ENCODE measurements at regions not wholly inside any gene's neighbourhood (a gene's known extent, or its start where the extent isn't known, plus 50 kb on each side); places are given as distances from the start of the nearest gene placed in this dataset.

DNA sequence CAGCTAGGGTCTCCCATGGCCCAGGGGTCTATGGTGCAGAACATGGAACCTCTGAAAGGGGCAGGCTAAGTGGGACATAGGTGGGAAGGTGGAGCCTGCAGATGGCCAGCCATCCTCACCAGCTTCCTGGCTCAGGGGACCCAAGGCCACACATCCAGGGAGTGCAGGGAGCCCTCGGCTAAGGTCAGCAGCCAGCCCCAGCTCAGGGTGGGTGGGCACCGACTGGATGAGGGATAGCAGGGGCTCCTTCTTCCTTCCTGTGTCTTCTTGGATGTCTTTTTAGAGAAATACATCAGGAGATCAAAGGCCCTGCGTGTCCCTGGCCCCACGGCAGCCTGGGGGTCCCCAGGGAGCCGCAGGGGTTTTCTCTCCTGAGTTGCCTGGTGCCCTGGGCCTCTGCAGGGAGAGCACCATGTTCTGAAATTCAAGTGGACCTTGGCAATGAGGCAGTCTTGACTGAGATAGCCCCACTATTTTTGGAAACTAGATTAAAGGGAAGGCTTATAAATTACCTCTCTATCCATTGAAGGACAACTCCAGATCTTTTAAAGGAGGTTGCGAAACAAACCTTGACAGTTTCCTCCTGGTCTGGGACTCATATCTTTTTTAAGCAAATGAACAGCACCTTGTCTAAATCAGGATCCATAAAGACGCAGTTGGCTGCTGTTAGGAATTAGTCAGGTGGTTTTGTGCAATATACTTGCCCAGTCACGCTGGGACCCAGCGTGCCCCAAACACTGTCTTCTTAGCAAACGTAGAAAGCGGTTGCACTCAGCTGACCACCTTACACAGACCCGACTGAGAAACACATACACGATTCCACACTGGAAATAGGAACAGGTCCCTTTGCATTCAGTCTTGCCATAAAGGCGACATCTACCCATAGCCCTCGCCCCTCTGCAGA is 242.3 kb downstream of the TOMM20 start:
- Mint-ChIP-seq H3K27me3 (ENCODE audit: insufficient read depth) (no peaks in the 10 kb centered on the region), H3K27ac (no peak overlapping the region), H3K36me3 (ENCODE audit: low read depth) (peaks cover 6% of the 10 kb centered on the region), H3K4me3 (no peak overlapping the region), H3K4me1 (ENCODE audit: low read depth) (peaks cover 82% of the 10 kb centered on the region), H3K9me3 (no peaks in the 10 kb centered on the region)
- DNase-seq (ENCODE audit: low spot score), result no peak
- intact Hi-C loops (cut with micrococcal nuclease), result no loop called here

- DNase-seq (ENCODE audit: low spot score), result no peak
- Mint-ChIP-seq H3K36me3 (ENCODE audit: low read depth) (peaks cover 6% of the 10 kb centered on the region), H3K4me3 (no peak overlapping the region), H3K27me3 (ENCODE audit: insufficient read depth) (no peaks in the 10 kb centered on the region), H3K4me1 (ENCODE audit: low read depth) (peaks cover 76% of the 10 kb centered on the region), H3K9me3 (no peaks in the 10 kb centered on the region), H3K27ac (no peak overlapping the region)
- intact Hi-C loops (cut with micrococcal nuclease), result no loop called here
Measured at GRCh38 chr1:234885601-234886000, 243.0 kb downstream of the TOMM20 start.

GRCh38 chr1:234884701-234885100 is 243.9 kb downstream of the TOMM20 start:
- Mint-ChIP-seq H3K9me3 (no peaks in the 10 kb centered on the region), H3K4me1 (ENCODE audit: low read depth) (peaks cover 76% of the 10 kb centered on the region), H3K36me3 (ENCODE audit: low read depth) (peaks cover 6% of the 10 kb centered on the region), H3K4me3 (no peak overlapping the region), H3K27me3 (ENCODE audit: insufficient read depth) (no peaks in the 10 kb centered on the region), H3K27ac (no peak overlapping the region)
- DNase-seq (ENCODE audit: low spot score), result no peak
- intact Hi-C loops (cut with micrococcal nuclease), result no loop called here

- Mint-ChIP-seq H3K27me3 (ENCODE audit: insufficient read depth) (no peaks in the 10 kb centered on the region), H3K36me3 (ENCODE audit: low read depth) (peaks cover 6% of the 10 kb centered on the region), H3K27ac (no peak overlapping the region), H3K4me3 (no peak overlapping the region), H3K9me3 (no peaks in the 10 kb centered on the region), H3K4me1 (ENCODE audit: low read depth) (peaks cover 76% of the 10 kb centered on the region)
- intact Hi-C loops (cut with micrococcal nuclease), result no loop called here
- no peak for DNase-seq (ENCODE audit: low spot score)
Measured at GRCh38 chr1:234884006-234884405, 244.6 kb downstream of the TOMM20 start.

- H3K27me3 Mint-ChIP-seq (ENCODE audit: insufficient read depth), result no peaks in the 10 kb centered on the region
- H3K9me3 Mint-ChIP-seq, result no peaks in the 10 kb centered on the region
- intact Hi-C loops (cut with micrococcal nuclease), result loop anchor here (1.0 to 2.0 kb wide), 3 partner anchors 40 to 192 kb away; no protein-coding TSS in a partner anchor
- H3K27ac Mint-ChIP-seq, result no peak overlapping the region
- DNase-seq (ENCODE audit: low spot score), result no peak
- no peaks in the 10 kb centered on the region for H3K36me3 Mint-ChIP-seq (ENCODE audit: low read depth)
- H3K4me1 Mint-ChIP-seq (ENCODE audit: low read depth), result peaks cover 67% of the 10 kb centered on the region
- no peak overlapping the region for H3K4me3 Mint-ChIP-seq
Measured at GRCh38 chr1:234882898-234883297, 245.7 kb downstream of the TOMM20 start.

DNA sequence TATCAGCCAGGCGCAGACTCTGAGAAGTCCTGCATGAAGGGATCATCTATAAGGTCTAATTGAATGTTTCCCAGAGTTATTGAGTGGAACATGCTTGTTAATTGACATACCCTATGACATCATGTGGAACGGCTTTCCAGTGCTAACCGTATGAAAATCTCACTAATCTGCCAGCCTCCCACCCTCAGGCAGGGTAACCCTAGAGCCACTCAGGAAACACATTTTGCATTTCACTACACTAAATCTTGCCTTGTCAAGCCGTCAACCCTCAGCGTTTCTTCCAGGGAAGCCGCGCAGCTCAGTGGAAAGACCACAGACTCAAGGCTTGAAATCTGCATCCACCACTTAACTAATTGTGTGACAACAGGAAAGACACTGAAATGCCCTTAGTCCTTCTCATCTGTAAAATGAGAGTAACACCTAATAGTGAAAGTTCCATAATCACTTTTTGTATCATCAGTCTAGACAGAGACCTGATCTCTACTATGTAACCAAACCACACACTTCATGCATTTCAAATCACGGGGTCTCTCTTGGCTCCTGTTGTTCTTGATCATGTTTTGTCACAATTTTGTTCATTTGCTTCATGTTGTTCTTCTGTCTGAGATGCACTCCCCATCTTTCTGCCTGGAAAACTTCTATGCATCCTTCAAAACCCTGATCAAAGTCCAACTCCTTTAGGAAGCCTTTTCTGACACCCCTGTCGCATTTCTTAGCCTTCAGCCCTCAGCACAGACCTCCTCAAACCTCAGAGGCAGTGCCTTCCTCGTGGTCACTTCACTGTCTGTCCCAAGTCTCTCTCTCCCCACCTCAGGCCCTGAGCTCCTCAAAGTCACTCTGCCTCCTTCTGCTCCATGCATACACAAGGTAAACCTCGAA is 246.5 kb downstream of the TOMM20 start:
- intact Hi-C loops (cut with micrococcal nuclease), result loop anchor here (1.0 to 2.0 kb wide), 3 partner anchors 39 to 193 kb away; no protein-coding TSS in a partner anchor
- Mint-ChIP-seq H3K9me3 (no peaks in the 10 kb centered on the region), H3K27me3 (ENCODE audit: insufficient read depth) (no peaks in the 10 kb centered on the region), H3K4me3 (no peak overlapping the region), H3K36me3 (ENCODE audit: low read depth) (no peaks in the 10 kb centered on the region), H3K27ac (peak overlapping the region; percentile 47), H3K4me1 (ENCODE audit: low read depth) (peaks cover 69% of the 10 kb centered on the region)
- no peak for DNase-seq (ENCODE audit: low spot score)

DNA sequence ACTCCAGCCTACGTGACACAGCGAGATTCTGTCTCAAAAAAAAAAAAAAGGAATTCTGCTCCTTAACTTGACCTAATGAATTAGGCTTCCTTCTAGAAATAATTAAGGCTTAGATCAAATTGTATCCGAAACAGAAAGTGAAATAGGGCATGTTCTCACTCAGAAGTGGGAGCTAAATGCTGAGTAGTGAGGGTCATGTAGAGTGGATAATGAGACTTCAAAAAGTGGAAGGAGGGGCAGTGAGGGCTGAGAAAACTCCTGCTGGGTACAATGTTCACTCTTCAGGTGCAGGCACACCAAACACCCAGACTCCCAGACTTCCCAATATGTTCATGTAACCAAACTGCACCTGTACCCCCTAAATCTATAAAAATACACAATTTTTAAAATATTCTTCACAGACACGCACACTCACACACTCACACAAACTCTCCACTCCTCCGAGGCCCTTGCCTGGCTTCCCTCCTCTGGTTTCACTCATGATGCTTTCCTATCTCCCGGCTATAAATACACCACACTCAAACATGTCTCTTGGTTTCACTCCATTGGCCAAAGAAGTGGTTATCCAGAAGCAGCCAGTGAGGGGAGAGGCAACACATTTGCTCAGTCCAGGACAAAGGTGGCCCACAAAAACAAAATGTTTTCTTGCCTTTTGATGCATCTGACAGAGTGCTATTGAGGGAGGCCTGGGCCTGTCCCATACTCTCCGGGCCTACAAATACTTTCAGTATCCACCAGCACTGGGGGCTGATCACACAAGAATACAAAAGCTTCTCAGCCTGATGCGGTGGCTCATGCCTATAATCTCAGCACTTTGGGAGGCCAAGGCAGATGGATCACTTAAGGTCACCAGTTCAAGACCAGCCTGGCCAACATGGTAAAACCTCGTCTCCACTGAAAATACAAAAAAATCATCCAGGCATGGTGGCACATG is 249.2 kb downstream of the TOMM20 start:
- Mint-ChIP-seq H3K4me3 (no peak overlapping the region), H3K36me3 (ENCODE audit: low read depth) (no peaks in the 10 kb centered on the region), H3K27me3 (ENCODE audit: insufficient read depth) (no peaks in the 10 kb centered on the region), H3K27ac (no peak overlapping the region), H3K4me1 (ENCODE audit: low read depth) (peaks cover 72% of the 10 kb centered on the region), H3K9me3 (no peaks in the 10 kb centered on the region)
- intact Hi-C loops (cut with micrococcal nuclease), result no loop called here
- no peak for DNase-seq (ENCODE audit: low spot score)

DNA sequence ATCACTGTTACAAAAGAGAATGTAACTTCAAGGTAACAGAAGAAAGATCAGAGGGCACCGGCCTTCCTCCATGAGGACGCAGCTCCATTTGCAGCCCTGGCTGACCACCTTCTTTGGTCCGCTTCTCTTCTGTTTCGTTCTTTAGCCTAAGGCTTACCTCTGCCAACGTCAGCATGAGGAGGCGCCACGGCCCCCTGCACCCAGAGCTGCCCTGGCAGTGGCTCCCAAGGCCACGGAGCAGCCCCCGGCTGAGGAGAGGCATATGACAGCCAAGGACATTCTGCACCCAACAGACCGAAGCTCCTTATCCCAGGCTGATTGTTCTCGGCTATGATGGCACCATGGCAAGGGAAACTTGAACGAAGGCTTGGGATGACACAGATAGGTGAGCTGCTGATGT is 250.3 kb downstream of the TOMM20 start:
- Mint-ChIP-seq H3K27me3 (ENCODE audit: insufficient read depth) (no peaks in the 10 kb centered on the region), H3K27ac (no peak overlapping the region), H3K9me3 (no peaks in the 10 kb centered on the region), H3K4me1 (ENCODE audit: low read depth) (peaks cover 60% of the 10 kb centered on the region), H3K4me3 (no peak overlapping the region), H3K36me3 (ENCODE audit: low read depth) (no peaks in the 10 kb centered on the region)
- DNase-seq (ENCODE audit: low spot score), result no peak
- intact Hi-C loops (cut with micrococcal nuclease), result no loop called here

DNA sequence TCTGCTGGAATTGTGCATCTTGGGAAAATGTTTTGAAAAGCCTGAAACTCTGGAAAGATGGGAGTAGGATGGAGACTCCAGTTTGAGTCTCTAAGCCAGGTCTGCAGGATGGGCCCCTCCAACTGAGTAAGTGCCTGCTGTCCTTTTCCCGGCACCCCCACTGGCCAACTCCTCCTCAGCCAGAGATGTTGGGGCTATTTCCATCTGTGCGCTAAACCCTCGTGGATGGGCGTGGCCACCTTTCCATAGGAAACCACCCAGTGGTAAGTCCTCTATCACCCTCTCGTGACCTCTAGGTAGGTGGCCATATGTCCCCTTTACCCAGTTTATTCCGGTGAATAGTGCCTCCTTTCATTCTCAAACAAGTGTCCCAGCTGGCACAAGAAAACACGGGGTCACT is 250.9 kb downstream of the TOMM20 start:
- no peaks in the 10 kb centered on the region for H3K9me3 Mint-ChIP-seq
- DNase-seq (ENCODE audit: low spot score), result no peak
- no peak overlapping the region for H3K4me3 Mint-ChIP-seq
- no peaks in the 10 kb centered on the region for H3K36me3 Mint-ChIP-seq (ENCODE audit: low read depth)
- no peak overlapping the region for H3K27ac Mint-ChIP-seq
- no peaks in the 10 kb centered on the region for H3K27me3 Mint-ChIP-seq (ENCODE audit: insufficient read depth)
- H3K4me1 Mint-ChIP-seq (ENCODE audit: low read depth), result peaks cover 57% of the 10 kb centered on the region
- intact Hi-C loops (cut with micrococcal nuclease), result loop anchor here (2.0 kb wide), 1 partner anchor 85 kb away; no protein-coding TSS in a partner anchor

GRCh38 chr1:234875953-234876855 is 252.4 kb downstream of the TOMM20 start:
- no peak for DNase-seq (ENCODE audit: low spot score)
- H3K4me1 Mint-ChIP-seq (ENCODE audit: low read depth), result peaks cover 55% of the 10 kb centered on the region
- no peaks in the 10 kb centered on the region for H3K9me3 Mint-ChIP-seq
- no peaks in the 10 kb centered on the region for H3K36me3 Mint-ChIP-seq (ENCODE audit: low read depth)
- H3K27ac Mint-ChIP-seq, result peak overlapping the region; percentile 88
- no peaks in the 10 kb centered on the region for H3K27me3 Mint-ChIP-seq (ENCODE audit: insufficient read depth)
- intact Hi-C loops (cut with micrococcal nuclease), result loop anchor here (1.0 to 2.0 kb wide), 9 partner anchors 9 to 265 kb away; no protein-coding TSS in a partner anchor
- H3K4me3 Mint-ChIP-seq, result peak overlapping the region; percentile 11

DNA sequence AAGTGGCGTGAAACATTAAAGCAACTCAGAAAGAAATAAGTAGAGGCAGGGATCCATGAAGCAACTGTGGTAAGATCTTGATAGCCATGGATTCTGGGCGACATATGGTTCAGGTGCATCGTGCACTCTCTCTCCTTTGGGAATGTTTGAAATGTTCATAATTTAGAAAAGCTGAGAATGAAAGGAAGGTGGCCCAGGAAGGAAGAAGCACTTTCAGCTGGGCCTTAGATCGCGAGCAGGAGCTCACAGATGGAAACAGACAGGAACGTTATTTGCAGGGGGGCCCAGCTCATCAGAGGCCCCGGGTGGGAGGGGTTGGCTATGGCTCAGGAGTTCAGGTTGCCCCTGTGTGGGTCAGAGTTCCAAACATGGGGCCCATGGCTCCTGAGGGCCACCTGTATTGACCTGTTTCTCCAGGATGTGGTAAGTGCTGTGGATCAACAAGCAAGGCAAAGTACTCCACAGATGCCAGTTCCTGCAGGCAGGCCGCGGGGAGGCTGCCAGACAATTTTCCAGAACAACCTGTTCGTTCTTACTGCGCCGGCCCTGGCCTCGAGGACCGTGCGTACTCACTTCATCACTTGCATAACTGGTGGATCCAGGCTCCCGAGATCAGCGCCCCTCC is 253.2 kb downstream of the TOMM20 start:
- Mint-ChIP-seq H3K4me1 (ENCODE audit: low read depth) (peaks cover 56% of the 10 kb centered on the region), H3K9me3 (no peaks in the 10 kb centered on the region), H3K36me3 (ENCODE audit: low read depth) (no peaks in the 10 kb centered on the region), H3K27ac (peak overlapping the region; percentile 40), H3K27me3 (ENCODE audit: insufficient read depth) (no peaks in the 10 kb centered on the region), H3K4me3 (no peak overlapping the region)
- intact Hi-C loops (cut with micrococcal nuclease), result no loop called here
- no peak for DNase-seq (ENCODE audit: low spot score)
